IPS-18c (cell line): ENCODE measurements at regions not wholly inside any gene's neighbourhood (a gene's known extent, or its start where the extent isn't known, plus 50 kb on each side); places are given as distances from the start of the nearest gene placed in this dataset.
"Not testable (repeated sequence)": the region's sequence is repeated elsewhere in the genome, so short reads cannot be mapped to it uniquely, and the experiment has no call there.

Experiments used
- H3K4me3 ChIP-seq: 2 replicates; pipeline ENCODE4 v1.7.0; 2013; ENCODE audit warnings: low read depth, mild to moderate bottlenecking, low read length, moderate library complexity; ENCODE audit not compliant: insufficient read depth
- H3K9me3 ChIP-seq: one replicate; pipeline ENCODE4 v1.6.1; 2013; ENCODE audit warnings: mild to moderate bottlenecking, low read length, moderate library complexity; ENCODE audit not compliant: control insufficient read depth, insufficient read depth

GRCh38 chr3:106929081-106929480, 448.2 kb upstream of the CCDC54 start:
- Histone ChIP-seq H3K4me3 (no peak overlapping the region), H3K9me3 (no peaks in the 10 kb centered on the region)

GRCh38 chr3:106930086-106930485, 447.2 kb upstream of the CCDC54 start:
- Histone ChIP-seq H3K9me3 (no peaks in the 10 kb centered on the region), H3K4me3 (no peak overlapping the region)

GRCh38 chr3:106931904-106932303, 445.3 kb upstream of the CCDC54 start:
- Histone ChIP-seq H3K4me3 (no peak overlapping the region), H3K9me3 (no peaks in the 10 kb centered on the region)

- Histone ChIP-seq H3K9me3 (no peaks in the 10 kb centered on the region), H3K4me3 (no peak overlapping the region)
These were observed 440.9 kb upstream of the CCDC54 start for GRCh38 chr3:106936337-106936736.

- H3K4me3 ChIP-seq, result no peak overlapping the region
- H3K9me3 ChIP-seq, result no peaks in the 10 kb centered on the region
These were observed 435.2 kb upstream of the CCDC54 start for GRCh38 chr3:106942051-106942450.

GRCh38 chr3:106943071-106943470, 434.2 kb upstream of the CCDC54 start:
- Histone ChIP-seq H3K4me3 (no peak overlapping the region), H3K9me3 (no peaks in the 10 kb centered on the region)

GRCh38 chr3:106945435-106945834, 431.8 kb upstream of the CCDC54 start:
- H3K9me3 ChIP-seq, result no peaks in the 10 kb centered on the region
- H3K4me3 ChIP-seq, result no peak overlapping the region

- H3K4me3 ChIP-seq, result no peak overlapping the region
These were observed 430.4 kb upstream of the CCDC54 start for GRCh38 chr3:106946866-106947265.

GRCh38 chr3:106957029-106957428, 420.2 kb upstream of the CCDC54 start:
- H3K4me3 ChIP-seq, result no peak overlapping the region
- no peaks in the 10 kb centered on the region for H3K9me3 ChIP-seq

More at GRCh38 chr3:106946866-106947265, 430.4 kb upstream of the CCDC54 start:
- H3K9me3 ChIP-seq, result no peaks in the 10 kb centered on the region

- Histone ChIP-seq H3K9me3 (no peaks in the 10 kb centered on the region), H3K4me3 (no peak overlapping the region)
These were observed 414.2 kb upstream of the CCDC54 start for GRCh38 chr3:106962993-106963392.

- no peaks in the 10 kb centered on the region for H3K9me3 ChIP-seq
- H3K4me3 ChIP-seq, result no peak overlapping the region
These were observed 413.8 kb upstream of the CCDC54 start for GRCh38 chr3:106963442-106963841.

- Histone ChIP-seq H3K9me3 (no peaks in the 10 kb centered on the region), H3K4me3 (no peak overlapping the region)
These were observed 411.9 kb upstream of the CCDC54 start for GRCh38 chr3:106965307-106965706.

GRCh38 chr3:106969596-106969995, 407.6 kb upstream of the CCDC54 start:
- Histone ChIP-seq H3K4me3 (no peak overlapping the region), H3K9me3 (no peaks in the 10 kb centered on the region)

GRCh38 chr3:106981392-106981791, 395.8 kb upstream of the CCDC54 start:
- no peaks in the 10 kb centered on the region for H3K9me3 ChIP-seq
- H3K4me3 ChIP-seq, result no peak overlapping the region

- H3K9me3 ChIP-seq, result no peaks in the 10 kb centered on the region
- H3K4me3 ChIP-seq, result no peak overlapping the region
These were observed 391.5 kb upstream of the CCDC54 start for GRCh38 chr3:106985721-106986120.

GRCh38 chr3:106998841-106999682, 378.2 kb upstream of the CCDC54 start:
- not testable (repeated sequence) for H3K4me3 ChIP-seq, H3K9me3 ChIP-seq

- no peak overlapping the region for H3K4me3 ChIP-seq
- H3K9me3 ChIP-seq, result no peaks in the 10 kb centered on the region
These were observed 375.6 kb upstream of the CCDC54 start for GRCh38 chr3:107001635-107002034.

- not testable (repeated sequence) for H3K4me3 ChIP-seq, H3K9me3 ChIP-seq
These were observed 371.9 kb upstream of the CCDC54 start for GRCh38 chr3:107005352-107005751.

- H3K4me3 ChIP-seq, result no peak overlapping the region
- no peaks in the 10 kb centered on the region for H3K9me3 ChIP-seq
These were observed 369.0 kb upstream of the CCDC54 start for GRCh38 chr3:107008213-107008612.
